Ishikawa (cell line): ENCODE measurements at regions not wholly inside any gene's neighbourhood (a gene's known extent, or its start where the extent isn't known, plus 50 kb on each side); places are given as distances from the start of the nearest gene placed in this dataset.

Experiments used
- CEBPB ChIP-seq: IDR thresholded peaks from 2 replicates; pipeline ENCODE4 v1.6.1; 2012
- CREB1 ChIP-seq: IDR thresholded peaks from 2 replicates; pipeline ENCODE4 v1.6.1; 2012; ENCODE audit warnings: low read depth
- EGR1 ChIP-seq: IDR thresholded peaks from 2 replicates; pipeline ENCODE4 v1.6.1; 2012
- EP300 ChIP-seq: IDR thresholded peaks from 2 replicates; pipeline ENCODE4 v1.6.1; 2012; ENCODE audit warnings: borderline replicate concordance
- FOXM1 ChIP-seq: IDR thresholded peaks from 2 replicates; pipeline ENCODE4 v1.6.1; 2012; ENCODE audit warnings: low read depth, borderline replicate concordance
- MAX ChIP-seq: IDR thresholded peaks from 2 replicates; pipeline ENCODE4 v1.6.1; 2012
- NFIC ChIP-seq: IDR thresholded peaks from 2 replicates; pipeline ENCODE4 v1.6.1; 2012
- RAD21 ChIP-seq: IDR thresholded peaks from 2 replicates; pipeline ENCODE4 v1.6.1; 2012; ENCODE audit warnings: low read depth
- REST ChIP-seq: IDR thresholded peaks from 2 replicates; pipeline ENCODE4 v1.6.1; 2012; ENCODE audit warnings: low read depth, mild to moderate bottlenecking
- TAF1 ChIP-seq: IDR thresholded peaks from 2 replicates; pipeline ENCODE4 v1.6.1; 2012; ENCODE audit warnings: low read depth, mild to moderate bottlenecking
- TCF12 ChIP-seq: IDR thresholded peaks from 2 replicates; pipeline ENCODE4 v1.6.1; 2012; ENCODE audit warnings: low read depth
- TEAD4 ChIP-seq: IDR thresholded peaks from 2 replicates; pipeline ENCODE4 v1.6.1; 2012
- USF1 ChIP-seq: IDR thresholded peaks from 2 replicates; pipeline ENCODE4 v1.6.1; 2012
- YY1 ChIP-seq: IDR thresholded peaks from 2 replicates; pipeline ENCODE4 v1.6.1; 2012; ENCODE audit warnings: low read depth
- ZBTB7A ChIP-seq: IDR thresholded peaks from 2 replicates; pipeline ENCODE4 v1.6.1; 2012; ENCODE audit warnings: low read depth

GRCh38 chr3:41073190-41073589 is 126.1 kb upstream of the CTNNB1 start:
- TF ChIP-seq ZBTB7A (no peak), TEAD4 (no peak), EGR1 (no peak), MAX (no peak), CREB1 (no peak), CEBPB (no peak), NFIC (no peak)

GRCh38 chr3:41075975-41076374 is 123.3 kb upstream of the CTNNB1 start:
- TF ChIP-seq ZBTB7A, result no peak
- no peak for TF ChIP-seq TCF12
- TF ChIP-seq REST, result no peak
- no peak for TF ChIP-seq CEBPB
- no peak for TF ChIP-seq TAF1
- TF ChIP-seq EP300, result no peak
- no peak for TF ChIP-seq EGR1
- TF ChIP-seq YY1, result no peak
- TF ChIP-seq CREB1, result no peak
- no peak for TF ChIP-seq FOXM1
- no peak for TF ChIP-seq MAX
- TF ChIP-seq USF1, result no peak
- no peak for TF ChIP-seq TEAD4
- TF ChIP-seq RAD21, result no peak
- no peak for TF ChIP-seq NFIC

DNA sequence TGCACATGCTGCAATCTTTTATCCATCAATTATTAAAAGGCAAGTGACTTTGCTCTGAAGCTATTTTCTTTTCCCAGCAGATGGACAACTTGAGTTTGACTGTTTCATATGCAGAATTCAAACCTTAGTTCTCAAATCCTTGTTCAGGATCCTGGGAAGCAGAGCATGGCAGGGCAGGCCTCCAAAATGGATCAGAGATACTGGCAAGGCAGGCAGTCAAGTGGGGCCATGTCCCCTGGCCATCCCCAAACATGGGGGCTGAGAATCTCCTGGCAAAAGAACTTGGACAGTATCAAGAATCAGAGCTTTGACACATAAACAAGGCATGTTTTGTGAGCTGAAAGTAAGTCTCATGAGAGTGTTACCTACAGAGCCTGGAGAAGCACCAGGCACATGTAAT is 122.9 kb upstream of the CTNNB1 start:
- TF ChIP-seq REST, result no peak
- TF ChIP-seq MAX, result no peak
- no peak for TF ChIP-seq CEBPB
- no peak for TF ChIP-seq RAD21
- no peak for TF ChIP-seq YY1
- TF ChIP-seq NFIC, result no peak
- no peak for TF ChIP-seq USF1
- TF ChIP-seq EGR1, result no peak
- TF ChIP-seq CREB1, result no peak
- TF ChIP-seq TEAD4, result no peak

GRCh38 chr3:41080141-41080540 is 119.2 kb upstream of the CTNNB1 start:
- TF ChIP-seq USF1, result no peak
- TF ChIP-seq FOXM1, result no peak
- no peak for TF ChIP-seq EGR1
- TF ChIP-seq TEAD4, result no peak
- no peak for TF ChIP-seq EP300
- no peak for TF ChIP-seq ZBTB7A
- no peak for TF ChIP-seq RAD21

DNA sequence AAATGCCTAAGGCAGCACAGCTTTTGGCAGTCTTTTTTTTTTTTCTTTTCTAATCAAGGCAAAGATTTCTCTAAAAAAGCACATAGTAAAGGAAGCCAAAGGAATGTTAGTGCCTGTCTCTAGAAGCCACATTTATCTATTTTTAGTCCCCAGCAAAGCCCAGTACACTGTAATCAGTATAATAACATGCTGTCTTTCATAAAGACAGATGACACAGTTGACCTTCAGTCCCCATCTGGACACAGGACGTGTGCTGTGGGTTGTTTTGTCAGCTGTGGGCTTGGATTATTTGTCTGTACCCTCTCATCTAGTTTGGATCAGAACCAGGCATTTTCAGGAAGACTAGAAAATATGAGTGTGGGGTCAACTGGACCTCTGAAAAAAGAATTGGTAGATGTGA is 110.4 kb upstream of the CTNNB1 start:
- TF ChIP-seq CREB1 (no peak), REST (no peak), EGR1 (no peak), MAX (no peak), TAF1 (no peak), TEAD4 (no peak), FOXM1 (no peak), YY1 (no peak), RAD21 (no peak), EP300 (no peak)
